H9 (cell line): ENCODE measurements at regions not wholly inside any gene's neighbourhood (a gene's known extent, or its start where the extent isn't known, plus 50 kb on each side); places are given as distances from the start of the nearest gene placed in this dataset.

Experiments
- DNase-seq: peaks from one replicate; pipeline ENCODE4 v3.0.0-alpha.2; 2017
- H2AFZ ChIP-seq: one replicate; pipeline ENCODE4 v1.6.1; 2013; ENCODE audit warnings: mild to moderate bottlenecking, low read length, control low read depth, moderate library complexity
- H2AK5ac ChIP-seq: 2 replicates; pipeline ENCODE4 v1.6.1; 2013; ENCODE audit warnings: low read length, control low read depth, mixed read lengths; ENCODE audit not compliant: insufficient read length
- H2BK120ac ChIP-seq: one replicate; pipeline ENCODE4 v1.6.1; 2013; ENCODE audit warnings: low read depth, mild to moderate bottlenecking, low read length, control low read depth, inconsistent platforms; ENCODE audit not compliant: poor library complexity, severe bottlenecking
- H2BK12ac ChIP-seq: 2 replicates; pipeline ENCODE4 v1.6.1; 2013; ENCODE audit warnings: low read length, control low read depth, mixed read lengths, low read depth; ENCODE audit not compliant: insufficient read length
- H2BK15ac ChIP-seq: 2 replicates; pipeline ENCODE4 v1.6.1; 2013; ENCODE audit warnings: low read depth, low read length, control low read depth
- H2BK20ac ChIP-seq: one replicate; pipeline ENCODE4 v1.6.1; 2013; ENCODE audit warnings: low read depth, mild to moderate bottlenecking, low read length, control low read depth, inconsistent platforms; ENCODE audit not compliant: poor library complexity, severe bottlenecking
- H2BK5ac ChIP-seq: 2 replicates; pipeline ENCODE4 v1.6.1; 2013; ENCODE audit warnings: low read length, control low read depth, mixed read lengths; ENCODE audit not compliant: insufficient read length
- H3K14ac ChIP-seq: 2 replicates; pipeline ENCODE4 v1.6.1; 2013; ENCODE audit warnings: low read length, control low read depth; ENCODE audit not compliant: insufficient read depth
- H3K18ac ChIP-seq: 2 replicates; pipeline ENCODE4 v1.6.1; 2013; ENCODE audit warnings: low read depth, mild to moderate bottlenecking, mixed read lengths, low read length, control low read depth; ENCODE audit not compliant: insufficient read length
- H3K23ac ChIP-seq: 2 replicates; pipeline ENCODE4 v1.6.1; 2013; ENCODE audit warnings: low read length, control low read depth, mixed read lengths, low read depth; ENCODE audit not compliant: insufficient read length
- H3K23me2 ChIP-seq: 2 replicates; pipeline ENCODE4 v1.6.1; 2013; ENCODE audit warnings: low read depth, mild to moderate bottlenecking, mixed read lengths, low read length, control low read depth; ENCODE audit not compliant: insufficient read length, poor library complexity, severe bottlenecking
- H3K27ac ChIP-seq: 2 replicates; pipeline ENCODE4 v1.5.1; 2013; ENCODE audit warnings: low read length, control low read depth, mixed read lengths, low read depth; ENCODE audit not compliant: insufficient read length
- H3K27me3 ChIP-seq: 2 replicates; pipeline ENCODE4 v1.6.1; 2013; ENCODE audit warnings: low read length, control low read depth, inconsistent platforms; ENCODE audit not compliant: insufficient read depth
- H3K4ac ChIP-seq: 2 replicates; pipeline ENCODE4 v1.6.1; 2013; ENCODE audit warnings: low read depth, mild to moderate bottlenecking, control low read depth, inconsistent platforms, low read length, moderate library complexity
- H3K4me1 ChIP-seq: 2 replicates; pipeline ENCODE4 v1.6.1; 2013; ENCODE audit warnings: low read length, control low read depth, inconsistent platforms; ENCODE audit not compliant: insufficient read depth
- H3K4me2 ChIP-seq: 2 replicates; pipeline ENCODE4 v1.6.1; 2013; ENCODE audit warnings: low read length, control low read depth, mixed read lengths; ENCODE audit not compliant: insufficient read length, insufficient read depth
- H3K56ac ChIP-seq: 2 replicates; pipeline ENCODE4 v1.6.1; 2013; ENCODE audit warnings: low read depth, mild to moderate bottlenecking, mixed read lengths, low read length, control low read depth; ENCODE audit not compliant: insufficient read length
- H3K79me1 ChIP-seq: 2 replicates; pipeline ENCODE4 v1.6.1; 2013; ENCODE audit warnings: low read depth, mild to moderate bottlenecking, moderate library complexity, low read length, control low read depth, inconsistent platforms; ENCODE audit not compliant: insufficient read depth, poor library complexity, severe bottlenecking
- H3K79me2 ChIP-seq: 2 replicates; pipeline ENCODE4 v1.6.1; 2013; ENCODE audit warnings: low read length, control low read depth, inconsistent platforms; ENCODE audit not compliant: insufficient read depth
- H3K9ac ChIP-seq: 2 replicates; pipeline ENCODE4 v1.6.1; 2013; ENCODE audit warnings: low read length, control low read depth, mixed read lengths; ENCODE audit not compliant: insufficient read length; ENCODE audit errors: extremely low read depth
- H3K9me3 ChIP-seq: one replicate; pipeline ENCODE4 v1.6.1; 2013; ENCODE audit warnings: low read depth, low read length, inconsistent platforms; ENCODE audit not compliant: control insufficient read depth
- H3T11ph ChIP-seq: one replicate; pipeline ENCODE4 v1.6.1; 2013; ENCODE audit warnings: mild to moderate bottlenecking, low read length, control low read depth, inconsistent platforms
- H4K20me1 ChIP-seq: one replicate; pipeline ENCODE4 v1.6.1; 2013; ENCODE audit not compliant: control insufficient read depth, insufficient read length, insufficient read depth
- H4K5ac ChIP-seq: 2 replicates; pipeline ENCODE4 v1.6.1; 2013; ENCODE audit warnings: low read depth, mild to moderate bottlenecking, mixed read lengths, low read length, control low read depth; ENCODE audit not compliant: insufficient read length
- H4K8ac ChIP-seq: replicated peaks from 2 replicates; pipeline ENCODE4 v1.6.1; 2013; ENCODE audit warnings: low read length, control low read depth, mixed read lengths, low read depth; ENCODE audit not compliant: insufficient read length
- H4K91ac ChIP-seq: 2 replicates; pipeline ENCODE4 v1.6.1; 2013; ENCODE audit warnings: low read depth, mild to moderate bottlenecking, moderate library complexity, mixed read lengths, low read length, control low read depth; ENCODE audit not compliant: insufficient read length
- H3K27ac Mint-ChIP-seq, 3 experiments: 2 replicates in 2 of 3; 3 replicates in 1 of 3; pipeline ENCODE4 v1.8.0; 2020 to 2021; ENCODE audit warnings: mixed read lengths in 3 of 3, mild to moderate bottlenecking in 1 of 3, moderate library complexity in 1 of 3
- H3K27me3 Mint-ChIP-seq: 2 replicates; pipeline ENCODE4 v1.8.0; 2021; ENCODE audit warnings: low read depth, mild to moderate bottlenecking, moderate library complexity, mixed read lengths
- H3K36me3 Mint-ChIP-seq, 3 experiments: 2 replicates in 2 of 3; 3 replicates in 1 of 3; pipeline ENCODE4 v1.8.0; 2020 to 2021; ENCODE audit warnings: low read depth in 3 of 3, mixed read lengths in 3 of 3; ENCODE audit not compliant: insufficient read depth in 1 of 3
- H3K4me1 Mint-ChIP-seq, 2 experiments: 2 replicates each; pipeline ENCODE4 v1.8.0; 2020; ENCODE audit warnings: mixed read lengths in 2 of 2
- H3K4me3 Mint-ChIP-seq, 2 experiments: 2 replicates in 1 of 2; 3 replicates in 1 of 2; pipeline ENCODE4 v1.8.0; 2020 to 2021; ENCODE audit warnings: mild to moderate bottlenecking in 2 of 2, mixed read lengths in 2 of 2, moderate library complexity in 1 of 2
- H3K9me3 Mint-ChIP-seq, 2 experiments: 2 replicates in 1 of 2; 3 replicates in 1 of 2; pipeline ENCODE4 v1.8.0; 2020; ENCODE audit warnings: mild to moderate bottlenecking in 2 of 2, mixed read lengths in 2 of 2, moderate library complexity in 1 of 2
- WGBS: extraction: QIAGEN DNeasy Blood & Tissue Kit; methylation state at CpG from one replicate; pipeline ENCODE4 v1.1.7; 2013; ENCODE audit warnings: missing lambda C conversion rate, low lambda C conversion rate, mixed read lengths; ENCODE audit not compliant: insufficient read length; ENCODE audit errors: extremely low coverage; 5-methylcytosine and 5-hydroxymethylcytosine counted together
- TF ChIP-seq, protein P1 (sequence below): fragments of 200-600 bp; sonication (generic); conservative IDR thresholded peaks from 3 replicates; pipeline ENCODE4 v1.8.0; 2021; ENCODE audit warnings: antibody characterized with exemption, mild to moderate bottlenecking

DNA sequence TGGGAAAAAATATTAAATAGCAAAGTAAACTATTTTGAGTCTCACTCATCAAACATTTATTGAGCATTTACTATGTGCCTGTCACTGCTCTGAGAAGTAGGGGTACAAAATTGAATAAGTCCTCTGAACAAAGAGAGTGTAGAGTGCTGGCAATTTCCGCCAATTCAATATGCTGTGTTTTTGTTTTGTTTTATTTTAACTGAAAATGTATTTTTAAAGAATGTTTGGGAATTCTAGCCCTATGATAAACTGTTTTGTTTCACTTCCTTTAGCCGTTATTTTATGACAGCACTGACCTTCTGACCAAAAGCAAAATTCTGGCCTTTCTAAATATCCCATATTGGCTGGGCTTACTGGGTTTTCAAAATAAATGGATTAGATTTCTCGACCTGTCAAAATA lies 64.7 kb upstream of the LMO2 start:
- no peak overlapping the region for H3K4ac ChIP-seq
- Mint-ChIP-seq H3K27me3 (peaks cover 9% of the 10 kb centered on the region), H3K9me3 (no peaks in the 10 kb centered on the region), H3K27ac (no peak overlapping the region), H3K4me3 (no peak overlapping the region), H3K4me1 (peaks cover 2 to 4% of the 10 kb centered on the region in 2 experiments; a peak in 2 of 4 replicates), H3K36me3 (no peaks in the 10 kb centered on the region)
- no peak overlapping the region for H3K23ac ChIP-seq
- H4K5ac ChIP-seq: no peak overlapping the region
- no peak overlapping the region for H2BK15ac ChIP-seq
- H3K4me1 ChIP-seq: no peaks in the 10 kb centered on the region; the same call in 1 of the 2 replicates
- H3K56ac ChIP-seq: no peak overlapping the region
- no peak overlapping the region for H2BK12ac ChIP-seq
- H3K9me3 ChIP-seq: no peaks in the 10 kb centered on the region
- H3K4me2 ChIP-seq: no peak overlapping the region
- no peak overlapping the region for H2BK5ac ChIP-seq
- H2BK120ac ChIP-seq: no peak overlapping the region
- no peaks in the 10 kb centered on the region for H3K27me3 ChIP-seq
- H4K20me1 ChIP-seq: no peaks in the 10 kb centered on the region
- H3K79me1 ChIP-seq: no peaks in the 10 kb centered on the region
- H3K18ac ChIP-seq: no peak overlapping the region
- H4K8ac ChIP-seq: no peak overlapping the region
- H2AK5ac ChIP-seq: no peak overlapping the region
- DNase-seq: no peak
- H3K23me2 ChIP-seq: no peaks in the 10 kb centered on the region
- H2BK20ac ChIP-seq: no peak overlapping the region
- H4K91ac ChIP-seq: no peak overlapping the region
- H3K14ac ChIP-seq: no peak overlapping the region
- no peak overlapping the region for H3T11ph ChIP-seq
- TF ChIP-seq, protein P1, sequence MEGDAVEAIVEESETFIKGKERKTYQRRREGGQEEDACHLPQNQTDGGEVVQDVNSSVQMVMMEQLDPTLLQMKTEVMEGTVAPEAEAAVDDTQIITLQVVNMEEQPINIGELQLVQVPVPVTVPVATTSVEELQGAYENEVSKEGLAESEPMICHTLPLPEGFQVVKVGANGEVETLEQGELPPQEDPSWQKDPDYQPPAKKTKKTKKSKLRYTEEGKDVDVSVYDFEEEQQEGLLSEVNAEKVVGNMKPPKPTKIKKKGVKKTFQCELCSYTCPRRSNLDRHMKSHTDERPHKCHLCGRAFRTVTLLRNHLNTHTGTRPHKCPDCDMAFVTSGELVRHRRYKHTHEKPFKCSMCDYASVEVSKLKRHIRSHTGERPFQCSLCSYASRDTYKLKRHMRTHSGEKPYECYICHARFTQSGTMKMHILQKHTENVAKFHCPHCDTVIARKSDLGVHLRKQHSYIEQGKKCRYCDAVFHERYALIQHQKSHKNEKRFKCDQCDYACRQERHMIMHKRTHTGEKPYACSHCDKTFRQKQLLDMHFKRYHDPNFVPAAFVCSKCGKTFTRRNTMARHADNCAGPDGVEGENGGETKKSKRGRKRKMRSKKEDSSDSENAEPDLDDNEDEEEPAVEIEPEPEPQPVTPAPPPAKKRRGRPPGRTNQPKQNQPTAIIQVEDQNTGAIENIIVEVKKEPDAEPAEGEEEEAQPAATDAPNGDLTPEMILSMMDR: no peak
- H2AFZ ChIP-seq: no peak overlapping the region
- no peak overlapping the region for H3K27ac ChIP-seq
- H3K9ac ChIP-seq: no peak overlapping the region
- no CpG with 5 or more reads among the region's 3 CpGs for WGBS
- no peaks in the 10 kb centered on the region for H3K79me2 ChIP-seq
